ENCODE measurements at regions not wholly inside any gene's neighbourhood (a gene's known extent, or its start where the extent isn't known, plus 50 kb on each side); places are given as distances from the start of the nearest gene placed in this dataset.
"Not testable (repeated sequence)": the region's sequence is repeated elsewhere in the genome, so short reads cannot be mapped to it uniquely, and the experiment has no call there.

DNA sequence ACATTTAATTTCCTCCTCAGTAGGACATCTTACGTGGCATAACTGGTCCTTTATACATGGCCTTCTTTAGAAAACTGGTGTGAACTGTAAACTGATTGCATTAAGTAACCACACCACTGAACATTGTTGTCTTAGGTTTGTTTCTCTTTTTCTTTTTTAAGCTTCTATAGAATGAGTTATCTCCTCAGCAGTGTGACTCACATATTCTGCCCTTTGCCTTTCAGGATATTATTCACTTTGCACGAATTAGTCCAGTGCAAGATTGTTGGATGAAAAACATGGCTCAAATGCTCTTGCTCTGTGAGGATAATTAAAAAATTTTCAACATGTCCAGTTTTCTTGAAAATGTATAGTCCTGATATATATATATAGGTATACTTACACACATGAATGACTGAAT, 147.6 kb downstream of the KBTBD8 start:
- no peak for DNase-seq (ENCODE audit: low read depth in 1 of 2, low spot score in 1 of 2)

DNA sequence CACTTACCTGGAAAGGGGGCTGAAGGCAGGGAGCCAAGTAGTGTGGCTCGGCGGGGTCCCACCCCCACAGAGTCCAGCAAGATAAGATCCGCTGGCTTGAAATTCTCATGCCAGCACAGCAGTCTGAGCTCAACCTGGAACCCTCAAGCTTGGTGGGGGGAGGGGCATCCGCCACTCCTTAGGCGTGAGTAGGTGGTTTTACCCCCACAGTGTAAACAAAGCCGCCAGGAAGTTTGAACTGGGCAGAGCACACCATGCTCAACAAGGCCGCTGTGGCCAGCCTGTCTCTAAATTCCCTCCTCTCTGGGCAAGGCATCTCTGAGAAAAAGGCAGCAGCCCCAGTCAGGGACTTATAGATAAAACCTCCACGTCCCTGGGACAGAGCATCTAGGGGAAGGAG, 156.3 kb downstream of the KBTBD8 start:
- DNase-seq (ENCODE audit: low read depth in 1 of 2, low spot score in 1 of 2) = no peak

GRCh38 chr3:67167481-67167880, 169.4 kb downstream of the KBTBD8 start:
- DNase-seq (ENCODE audit: low read depth in 1 of 2, low spot score in 1 of 2) = no peak

- no peak for DNase-seq (ENCODE audit: low read depth in 1 of 2, low spot score in 1 of 2)
Observed at GRCh38 chr3:67171841-67172240, 173.7 kb downstream of the KBTBD8 start.

DNA sequence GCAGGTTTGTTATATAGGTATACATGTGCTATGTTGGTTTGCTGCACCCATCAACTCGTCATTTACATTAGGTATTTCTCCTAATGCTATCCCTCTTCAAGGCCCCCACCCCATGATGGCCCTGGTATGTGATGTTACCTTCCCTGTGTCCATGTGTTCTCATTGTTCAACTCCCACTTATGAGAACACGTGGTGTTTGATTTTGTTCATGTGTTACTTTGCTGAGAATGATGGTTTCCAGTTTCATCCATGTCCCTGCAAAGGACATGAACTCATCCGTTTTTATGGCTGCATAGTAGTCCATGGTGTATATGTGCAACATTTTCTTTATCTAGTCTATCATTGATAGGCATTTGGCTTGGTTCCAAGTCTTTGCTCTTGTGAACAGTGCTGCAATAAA, 175.0 kb downstream of the KBTBD8 start:
- DNase-seq (ENCODE audit: low read depth in 1 of 2, low spot score in 1 of 2) = not testable (repeated sequence)

DNA sequence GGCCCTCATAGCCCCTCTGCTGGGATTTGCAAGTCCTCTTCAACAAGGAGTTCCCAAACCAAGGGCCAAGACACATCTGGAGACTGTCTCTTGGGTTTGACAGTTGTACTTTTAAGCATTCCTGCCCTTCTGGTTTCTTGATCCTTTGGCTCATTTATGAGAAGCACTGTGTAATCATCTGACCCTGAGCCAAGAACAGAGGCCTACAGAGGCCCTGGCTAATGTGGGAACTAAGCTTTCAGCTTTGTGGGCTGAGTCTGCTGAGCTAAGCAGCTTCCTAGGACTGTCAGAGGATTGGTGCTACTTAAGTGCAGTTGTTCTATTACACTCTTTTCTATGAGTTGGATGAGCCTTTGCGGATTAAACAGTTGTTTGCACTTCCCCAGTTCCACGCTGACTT, 178.3 kb downstream of the KBTBD8 start:
- DNase-seq (ENCODE audit: low read depth in 1 of 2, low spot score in 1 of 2) = no peak

- DNase-seq (ENCODE audit: low read depth in 1 of 2, low spot score in 1 of 2) = no peak
Observed at GRCh38 chr3:67192466-67192865, 194.4 kb downstream of the KBTBD8 start.

- DNase-seq (ENCODE audit: low read depth in 1 of 2, low spot score in 1 of 2) = no peak
Observed at GRCh38 chr3:67196677-67197076, 198.6 kb downstream of the KBTBD8 start.

GRCh38 chr3:67198374-67198773, 200.3 kb downstream of the KBTBD8 start:
- no peak for DNase-seq (ENCODE audit: low read depth in 1 of 2, low spot score in 1 of 2)

- no peak for DNase-seq (ENCODE audit: low read depth in 1 of 2, low spot score in 1 of 2)
Observed at GRCh38 chr3:67200618-67201017, 202.5 kb downstream of the KBTBD8 start.

GRCh38 chr3:67201026-67201425, 202.9 kb downstream of the KBTBD8 start:
- DNase-seq (ENCODE audit: low read depth in 1 of 2, low spot score in 1 of 2) = no peak

GRCh38 chr3:67202053-67202452, 203.9 kb downstream of the KBTBD8 start:
- DNase-seq (ENCODE audit: low read depth in 1 of 2, low spot score in 1 of 2) = no peak

GRCh38 chr3:67204951-67205350, 206.8 kb downstream of the KBTBD8 start:
- no peak for DNase-seq (ENCODE audit: low read depth in 1 of 2, low spot score in 1 of 2)

GRCh38 chr3:67215690-67216089, 217.6 kb downstream of the KBTBD8 start:
- no peak for DNase-seq (ENCODE audit: low read depth in 1 of 2, low spot score in 1 of 2)

GRCh38 chr3:67227030-67227429, 228.9 kb downstream of the KBTBD8 start:
- DNase-seq (ENCODE audit: low read depth in 1 of 2, low spot score in 1 of 2) = no peak

DNA sequence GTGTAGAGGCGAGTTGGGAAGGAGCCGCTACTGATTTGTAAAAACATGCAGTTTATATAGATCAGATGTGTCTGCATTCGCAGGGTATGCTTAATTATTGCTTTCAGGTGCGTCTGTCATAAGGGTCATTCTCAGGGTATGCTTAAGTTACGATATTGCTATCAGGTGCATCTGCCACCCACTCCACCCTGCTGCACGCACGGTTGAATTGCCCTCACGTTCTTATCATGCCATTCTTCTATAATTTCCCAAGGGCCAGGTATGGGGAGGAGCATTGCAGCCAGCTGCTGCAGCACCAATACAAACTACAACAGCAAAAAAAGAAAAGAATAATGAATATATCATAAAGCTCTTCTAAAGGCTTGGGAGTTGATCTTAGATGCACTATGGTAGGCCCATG, 230.0 kb downstream of the KBTBD8 start:
- no peak for DNase-seq (ENCODE audit: low read depth in 1 of 2, low spot score in 1 of 2)

GRCh38 chr3:67232642-67233041, 234.5 kb downstream of the KBTBD8 start:
- no peak for DNase-seq (ENCODE audit: low read depth in 1 of 2, low spot score in 1 of 2)

DNA sequence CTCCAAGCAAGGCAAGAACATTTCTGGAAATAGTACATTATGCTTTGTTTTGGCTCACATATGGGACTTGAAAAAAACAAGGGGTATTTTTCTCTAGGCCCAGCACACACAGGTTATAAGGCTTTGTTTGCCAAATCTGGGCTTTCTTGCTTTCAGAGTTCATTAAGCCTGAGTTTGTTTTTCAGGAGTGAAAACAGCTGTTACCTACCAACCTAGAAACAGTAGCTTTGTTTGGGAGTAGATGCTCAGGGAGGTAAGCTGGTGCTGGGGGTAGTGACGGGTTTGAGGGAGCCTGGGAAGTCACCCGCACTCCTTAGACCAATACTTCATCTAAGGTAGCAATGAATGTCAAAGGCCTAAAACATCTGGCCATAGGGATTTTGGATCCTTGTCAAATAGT, 241.2 kb downstream of the KBTBD8 start:
- no peak for DNase-seq (ENCODE audit: low read depth in 1 of 2, low spot score in 1 of 2)

- no peak for DNase-seq (ENCODE audit: low read depth in 1 of 2, low spot score in 1 of 2)
Observed at GRCh38 chr3:67241084-67241483, 243.0 kb downstream of the KBTBD8 start.

DNA sequence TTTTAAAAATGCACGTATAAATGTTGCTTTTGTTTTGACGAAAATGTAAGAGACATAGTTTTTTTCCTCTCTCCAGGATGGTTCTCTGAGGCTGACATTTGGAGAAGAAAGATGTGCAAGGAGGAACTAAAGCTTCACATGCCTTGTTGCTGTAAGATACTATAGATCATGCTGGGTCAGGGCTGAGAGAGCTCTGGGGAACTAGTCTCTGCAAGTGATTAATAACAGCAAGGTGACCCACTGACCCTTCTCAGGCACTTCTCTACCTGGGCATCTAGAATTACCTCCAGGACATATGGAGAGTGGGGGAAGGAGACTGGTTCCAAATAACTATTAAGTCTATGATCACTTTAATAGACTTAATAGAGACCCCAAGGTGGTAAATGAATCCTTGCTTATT, 246.0 kb downstream of the KBTBD8 start:
- no peak for DNase-seq (ENCODE audit: low read depth in 1 of 2, low spot score in 1 of 2)

DNA sequence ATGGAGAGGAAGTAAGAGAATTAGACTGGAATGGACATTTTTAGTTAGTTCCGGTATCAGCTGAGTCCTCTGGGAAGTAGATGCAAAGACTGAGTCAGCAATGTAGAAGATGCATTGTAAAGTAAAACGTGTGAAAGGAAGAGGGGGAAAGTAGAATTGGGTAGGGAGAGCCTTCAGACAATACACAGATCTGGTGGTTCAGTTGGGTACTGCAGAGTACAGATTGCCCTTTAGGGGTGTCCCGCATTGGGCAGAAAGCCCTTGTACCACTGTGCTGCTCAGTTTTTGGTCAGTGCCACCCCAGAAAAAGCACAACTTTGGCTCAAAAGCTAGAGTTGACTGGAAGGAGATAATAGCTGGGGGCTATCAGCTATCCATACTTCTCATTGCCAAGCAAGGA, 247.4 kb downstream of the KBTBD8 start:
- no peak for DNase-seq (ENCODE audit: low read depth in 1 of 2, low spot score in 1 of 2)

DNA sequence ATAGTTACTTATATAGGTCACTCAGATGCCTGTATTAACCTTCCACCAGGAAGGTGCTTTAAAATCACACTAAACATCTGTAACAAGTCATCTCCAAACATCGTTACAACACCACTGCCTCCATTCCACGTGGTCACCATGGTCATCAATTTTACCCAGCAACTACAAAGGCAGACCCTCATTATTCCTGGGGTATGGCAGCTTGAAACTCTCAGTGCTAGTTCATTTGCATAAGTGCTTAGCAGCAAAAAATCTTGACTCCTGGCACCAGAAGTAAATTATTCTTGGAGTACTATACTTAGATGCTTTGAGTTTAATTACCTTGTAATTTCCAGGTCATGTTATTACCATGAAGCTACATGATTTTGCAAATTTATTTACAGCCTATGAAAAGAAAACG, 250.6 kb downstream of the KBTBD8 start:
- no peak for DNase-seq (ENCODE audit: low read depth in 1 of 2, low spot score in 1 of 2)

- DNase-seq (ENCODE audit: low read depth in 1 of 2, low spot score in 1 of 2) = not testable (repeated sequence)
Observed at GRCh38 chr3:67252906-67253305, 254.8 kb downstream of the KBTBD8 start.

GRCh38 chr3:67278015-67278618, 280.0 kb downstream of the KBTBD8 start:
- DNase-seq (ENCODE audit: low read depth in 1 of 2, low spot score in 1 of 2) = no peak

Measured in stimulated activated CD4-positive, alpha-beta T cell treated with anti-CD3 and anti-CD28 coated beads, Interleukin-15, amount 100 ng/mL, for 1 hour (primary cell).